ENCODE measurements at regions not wholly inside any gene's neighbourhood (a gene's known extent, or its start where the extent isn't known, plus 50 kb on each side); places are given as distances from the start of the nearest gene placed in this dataset.

DNA sequence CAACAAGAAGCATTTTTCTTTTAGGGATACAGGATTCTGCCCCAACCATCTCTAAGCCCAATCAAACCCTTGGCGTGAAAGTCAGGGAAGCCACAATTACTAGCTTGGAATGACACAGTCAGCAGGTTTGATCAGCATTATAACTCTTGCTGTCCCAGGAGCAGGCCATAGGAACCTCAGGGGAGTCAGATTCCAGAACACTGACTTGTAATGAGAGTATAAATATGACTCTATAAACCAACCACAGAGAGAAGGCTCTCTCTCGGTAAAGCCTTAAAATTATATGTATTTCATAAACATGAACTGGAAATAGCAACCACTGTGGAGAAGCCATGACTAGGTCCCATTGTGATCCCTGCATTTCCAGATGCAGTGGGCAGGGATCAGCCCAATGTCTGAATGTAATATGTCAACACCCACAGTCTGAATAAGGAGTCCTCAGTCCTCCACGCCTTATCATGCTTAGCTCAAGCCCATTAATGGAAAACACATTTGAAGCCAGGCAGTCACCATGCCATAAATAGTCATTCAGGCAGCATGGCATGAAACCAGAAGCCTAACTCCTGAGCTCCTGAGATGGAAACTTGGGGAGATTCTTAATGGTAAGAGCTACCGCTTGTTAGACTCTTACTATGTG lies 99.1 kb upstream of the MTNR1B start:
- TF ChIP-seq, protein P1, sequence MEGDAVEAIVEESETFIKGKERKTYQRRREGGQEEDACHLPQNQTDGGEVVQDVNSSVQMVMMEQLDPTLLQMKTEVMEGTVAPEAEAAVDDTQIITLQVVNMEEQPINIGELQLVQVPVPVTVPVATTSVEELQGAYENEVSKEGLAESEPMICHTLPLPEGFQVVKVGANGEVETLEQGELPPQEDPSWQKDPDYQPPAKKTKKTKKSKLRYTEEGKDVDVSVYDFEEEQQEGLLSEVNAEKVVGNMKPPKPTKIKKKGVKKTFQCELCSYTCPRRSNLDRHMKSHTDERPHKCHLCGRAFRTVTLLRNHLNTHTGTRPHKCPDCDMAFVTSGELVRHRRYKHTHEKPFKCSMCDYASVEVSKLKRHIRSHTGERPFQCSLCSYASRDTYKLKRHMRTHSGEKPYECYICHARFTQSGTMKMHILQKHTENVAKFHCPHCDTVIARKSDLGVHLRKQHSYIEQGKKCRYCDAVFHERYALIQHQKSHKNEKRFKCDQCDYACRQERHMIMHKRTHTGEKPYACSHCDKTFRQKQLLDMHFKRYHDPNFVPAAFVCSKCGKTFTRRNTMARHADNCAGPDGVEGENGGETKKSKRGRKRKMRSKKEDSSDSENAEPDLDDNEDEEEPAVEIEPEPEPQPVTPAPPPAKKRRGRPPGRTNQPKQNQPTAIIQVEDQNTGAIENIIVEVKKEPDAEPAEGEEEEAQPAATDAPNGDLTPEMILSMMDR (IDR thresholded peaks at IDR 0.05; ENCODE audit: low read depth, low read length, missing control alignments): no peak
- peak; percentile 25 for DNase-seq
- Histone ChIP-seq H3K36me3 (replicated peaks) (no peaks in the 10 kb centered on the region), H3K27ac (no peak overlapping the region), H3K4me3 (ENCODE audit: low read depth, low read length) (no peak overlapping the region), H3K27me3 (replicated peaks) (no peaks in the 10 kb centered on the region)
- in situ Hi-C loops (cut with HindIII; ENCODE audit: low pct_ligation_motif_present, low sequenced_read_pairs): no loop called here

- TF ChIP-seq, protein P1 (IDR thresholded peaks at IDR 0.05; ENCODE audit: low read depth, low read length, missing control alignments): no peak
- in situ Hi-C loops (cut with HindIII; ENCODE audit: low pct_ligation_motif_present, low sequenced_read_pairs): no loop called here
- DNase-seq: no peak
- Histone ChIP-seq H3K4me3 (ENCODE audit: low read depth, low read length) (no peak overlapping the region), H3K27ac (no peak overlapping the region), H3K27me3 (replicated peaks) (no peaks in the 10 kb centered on the region), H3K36me3 (replicated peaks) (no peaks in the 10 kb centered on the region)
These were observed 95.9 kb upstream of the MTNR1B start for GRCh38 chr11:92873551-92873950.

- TF ChIP-seq, protein P1 (IDR thresholded peaks at IDR 0.05; ENCODE audit: low read depth, low read length, missing control alignments): no peak
- Histone ChIP-seq H3K4me3 (ENCODE audit: low read depth, low read length) (no peak overlapping the region), H3K36me3 (replicated peaks) (no peaks in the 10 kb centered on the region), H3K27ac (no peak overlapping the region), H3K27me3 (replicated peaks) (no peaks in the 10 kb centered on the region)
- no peak for DNase-seq
- in situ Hi-C loops (cut with HindIII; ENCODE audit: low pct_ligation_motif_present, low sequenced_read_pairs): no loop called here
These were observed 94.0 kb upstream of the MTNR1B start for GRCh38 chr11:92875473-92875872.

GRCh38 chr11:92879086-92879485 lies 90.4 kb upstream of the MTNR1B start:
- Histone ChIP-seq H3K4me3 (ENCODE audit: low read depth, low read length) (no peak overlapping the region), H3K27ac (no peak overlapping the region), H3K36me3 (replicated peaks) (no peaks in the 10 kb centered on the region), H3K27me3 (replicated peaks) (no peaks in the 10 kb centered on the region)
- no peak for DNase-seq
- TF ChIP-seq, protein P1 (IDR thresholded peaks at IDR 0.05; ENCODE audit: low read depth, low read length, missing control alignments): no peak
- in situ Hi-C loops (cut with HindIII; ENCODE audit: low pct_ligation_motif_present, low sequenced_read_pairs): no loop called here

- Histone ChIP-seq H3K27ac (no peak overlapping the region), H3K27me3 (replicated peaks) (no peaks in the 10 kb centered on the region), H3K4me3 (ENCODE audit: low read depth, low read length) (no peak overlapping the region), H3K36me3 (replicated peaks) (no peaks in the 10 kb centered on the region)
- in situ Hi-C loops (cut with HindIII; ENCODE audit: low pct_ligation_motif_present, low sequenced_read_pairs): no loop called here
- DNase-seq: peak; percentile 3
- TF ChIP-seq, protein P1 (IDR thresholded peaks at IDR 0.05; ENCODE audit: low read depth, low read length, missing control alignments): no peak
These were observed 89.1 kb upstream of the MTNR1B start for GRCh38 chr11:92880381-92880780.

GRCh38 chr11:92881940-92882450 lies 87.5 kb upstream of the MTNR1B start:
- no peak overlapping the region for H3K27ac ChIP-seq
- H3K27me3 ChIP-seq (replicated peaks): no peaks in the 10 kb centered on the region
- in situ Hi-C loops (cut with HindIII; ENCODE audit: low pct_ligation_motif_present, low sequenced_read_pairs): no loop called here
- no peaks in the 10 kb centered on the region for H3K36me3 ChIP-seq (replicated peaks)
- H3K4me3 ChIP-seq (ENCODE audit: low read depth, low read length): no peak overlapping the region
- DNase-seq: no peak
- TF ChIP-seq, protein P1 (IDR thresholded peaks at IDR 0.05; ENCODE audit: low read depth, low read length, missing control alignments): no peak

Measured in brain microvascular endothelial cell (primary cell).